A673 (cell line): ENCODE measurements at regions not wholly inside any gene's neighbourhood (a gene's known extent, or its start where the extent isn't known, plus 50 kb on each side); places are given as distances from the start of the nearest gene placed in this dataset.

ENCODE experiments used
- BruUV-seq: library from RNA; stranded (reverse); fragments of 400-500 nt; replicated peaks from 2 replicates; lab custom pipeline; 2021; lab: Mats Ljungman, UMichigan
- CTCF ChIA-PET: fragments of 300-600 bp; sonication (Branson Sonifier 250); formaldehyde crosslinking; loops from one replicate; lab custom pipeline; 2022; ENCODE audit warnings: antibody characterized with exemption; lab: Charles Lee
- POLR2A ChIA-PET: fragments of 300-600 bp; sonication (Branson Sonifier 250); formaldehyde crosslinking; loops from one replicate; lab custom pipeline; 2022; ENCODE audit warnings: antibody characterized with exemption; ENCODE audit not compliant: low non-redundant PET; lab: Charles Lee
- DNase-seq: peaks from one replicate; pipeline ENCODE4 v3.0.0-alpha.2; 2015; ENCODE audit warnings: low spot score
- H3K27ac ChIP-seq: fragments of 200-600 bp; sonication (generic); 2 replicates; pipeline ENCODE4 v1.5.1; 2016; ENCODE audit warnings: mixed run types, low read depth, mild to moderate bottlenecking, mixed read lengths, antibody characterized with exemption, low read length; ENCODE audit not compliant: poor library complexity, severe bottlenecking
- H3K27me3 ChIP-seq: fragments of 200-600 bp; sonication (generic); replicated peaks from 2 replicates; pipeline ENCODE4 v1.6.1; 2017; ENCODE audit warnings: mixed run types, low read depth, mild to moderate bottlenecking, mixed read lengths, antibody characterized with exemption, low read length; ENCODE audit not compliant: insufficient read depth, poor library complexity
- H3K36me3 ChIP-seq: fragments of 200-600 bp; sonication (generic); 2 replicates; pipeline ENCODE4 v1.6.1; 2016; ENCODE audit warnings: mixed run types, mild to moderate bottlenecking, mixed read lengths, antibody characterized with exemption, low read length; ENCODE audit not compliant: insufficient read depth, poor library complexity, severe bottlenecking
- H3K4me1 ChIP-seq: fragments of 200-600 bp; sonication (generic); 2 replicates; pipeline ENCODE4 v1.6.1; 2017; ENCODE audit warnings: mixed run types, mild to moderate bottlenecking, mixed read lengths, antibody characterized with exemption, low read length; ENCODE audit not compliant: insufficient read depth, poor library complexity, severe bottlenecking
- H3K4me3 ChIP-seq: fragments of 200-600 bp; sonication (generic); 2 replicates; pipeline ENCODE4 v1.5.1; 2016; ENCODE audit warnings: low read depth, mixed run types, mild to moderate bottlenecking, mixed read lengths, low read length; ENCODE audit not compliant: poor library complexity, severe bottlenecking
- H3K9me3 ChIP-seq: fragments of 200-600 bp; sonication (generic); 2 replicates; pipeline ENCODE4 v1.6.1; 2016; ENCODE audit warnings: mixed run types, low read depth, mild to moderate bottlenecking, mixed read lengths, antibody characterized with exemption, low read length; ENCODE audit not compliant: poor library complexity, severe bottlenecking
- EZH2 ChIP-seq: fragments of 200-600 bp; sonication (generic); IDR thresholded peaks from 2 replicates; pipeline ENCODE4 v1.6.1; 2017; ENCODE audit warnings: borderline replicate concordance, low read depth, mild to moderate bottlenecking, mixed read lengths, antibody characterized with exemption, low read length; ENCODE audit not compliant: poor library complexity, severe bottlenecking
- intact Hi-C: fragments of 100-400 bp; cut with micrococcal nuclease; formaldehyde crosslinking; loops from one replicate; pipeline ENCODE4 v1.10.0; 2022; ENCODE audit not compliant: unreplicated experiment
- TF ChIP-seq, protein P1 (sequence below): fragments of 300-800, 200-600 bp; sonication (generic); conservative IDR thresholded peaks from 2 replicates; pipeline ENCODE4 v1.5.1; 2017; ENCODE audit warnings: low read depth, mild to moderate bottlenecking, antibody characterized with exemption, low read length, moderate library complexity, mixed read lengths

DNA sequence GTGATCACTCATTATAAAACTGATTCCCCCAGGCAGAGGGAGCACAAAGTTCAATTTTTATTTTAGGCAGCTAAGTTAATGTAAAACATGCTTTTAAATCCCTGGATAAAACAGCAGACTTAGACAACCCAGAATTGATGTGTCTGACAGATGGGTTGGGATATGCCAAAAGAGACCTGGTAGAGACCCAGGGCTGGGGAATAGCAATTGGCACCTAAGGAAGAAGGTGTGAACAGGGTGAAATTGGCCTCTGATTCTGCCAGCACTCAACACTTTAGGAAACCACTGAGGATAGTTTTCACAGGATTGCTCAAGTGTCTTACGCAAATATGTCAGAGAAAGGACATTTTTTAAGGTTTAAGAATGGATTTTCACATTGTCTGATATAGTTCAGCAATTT is 938.2 kb upstream of the CDH8 start:
- ChIA-PET CTCF (no interaction called here), POLR2A (no interaction called here)
- no peaks in the 10 kb centered on the region for H3K4me1 ChIP-seq
- H3K4me3 ChIP-seq, result no peak overlapping the region
- TF ChIP-seq, protein P1, sequence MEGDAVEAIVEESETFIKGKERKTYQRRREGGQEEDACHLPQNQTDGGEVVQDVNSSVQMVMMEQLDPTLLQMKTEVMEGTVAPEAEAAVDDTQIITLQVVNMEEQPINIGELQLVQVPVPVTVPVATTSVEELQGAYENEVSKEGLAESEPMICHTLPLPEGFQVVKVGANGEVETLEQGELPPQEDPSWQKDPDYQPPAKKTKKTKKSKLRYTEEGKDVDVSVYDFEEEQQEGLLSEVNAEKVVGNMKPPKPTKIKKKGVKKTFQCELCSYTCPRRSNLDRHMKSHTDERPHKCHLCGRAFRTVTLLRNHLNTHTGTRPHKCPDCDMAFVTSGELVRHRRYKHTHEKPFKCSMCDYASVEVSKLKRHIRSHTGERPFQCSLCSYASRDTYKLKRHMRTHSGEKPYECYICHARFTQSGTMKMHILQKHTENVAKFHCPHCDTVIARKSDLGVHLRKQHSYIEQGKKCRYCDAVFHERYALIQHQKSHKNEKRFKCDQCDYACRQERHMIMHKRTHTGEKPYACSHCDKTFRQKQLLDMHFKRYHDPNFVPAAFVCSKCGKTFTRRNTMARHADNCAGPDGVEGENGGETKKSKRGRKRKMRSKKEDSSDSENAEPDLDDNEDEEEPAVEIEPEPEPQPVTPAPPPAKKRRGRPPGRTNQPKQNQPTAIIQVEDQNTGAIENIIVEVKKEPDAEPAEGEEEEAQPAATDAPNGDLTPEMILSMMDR, result no peak
- TF ChIP-seq EZH2, result no peak
- H3K27me3 ChIP-seq, result no peaks in the 10 kb centered on the region
- H3K9me3 ChIP-seq, result no peaks in the 10 kb centered on the region
- DNase-seq, result no peak
- intact Hi-C loops, result no loop called here
- BruUV-seq, result no TSS peak
- H3K27ac ChIP-seq, result no peak overlapping the region
- H3K36me3 ChIP-seq, result no peaks in the 10 kb centered on the region

DNA sequence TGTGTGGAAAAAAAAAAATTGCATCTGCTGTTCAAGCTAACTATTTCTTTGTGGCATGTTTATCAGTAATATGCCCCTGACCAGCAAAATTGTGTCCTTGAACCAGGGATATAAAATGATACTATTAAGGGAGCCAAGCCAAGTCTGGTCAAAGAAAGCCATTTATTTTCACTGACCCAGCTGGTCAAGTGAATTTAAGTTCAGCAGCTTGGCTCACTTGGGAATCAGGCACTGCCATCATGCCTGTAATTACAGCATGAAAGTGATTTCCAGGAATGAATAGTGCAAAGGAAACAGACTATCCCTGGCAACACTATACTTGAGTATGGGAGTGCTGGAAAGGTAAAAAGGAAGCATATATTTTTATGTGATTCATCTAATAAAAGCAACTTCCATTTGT is 934.6 kb upstream of the CDH8 start:
- no peak for DNase-seq
- Histone ChIP-seq H3K36me3 (no peaks in the 10 kb centered on the region), H3K27ac (no peak overlapping the region), H3K9me3 (no peaks in the 10 kb centered on the region), H3K4me3 (no peak overlapping the region), H3K4me1 (no peaks in the 10 kb centered on the region), H3K27me3 (no peaks in the 10 kb centered on the region)
- no peak for TF ChIP-seq EZH2
- TF ChIP-seq, protein P1, result no peak
- POLR2A ChIA-PET, result no interaction called here
- CTCF ChIA-PET, result no interaction called here
- intact Hi-C loops, result no loop called here
- BruUV-seq, result no TSS peak

DNA sequence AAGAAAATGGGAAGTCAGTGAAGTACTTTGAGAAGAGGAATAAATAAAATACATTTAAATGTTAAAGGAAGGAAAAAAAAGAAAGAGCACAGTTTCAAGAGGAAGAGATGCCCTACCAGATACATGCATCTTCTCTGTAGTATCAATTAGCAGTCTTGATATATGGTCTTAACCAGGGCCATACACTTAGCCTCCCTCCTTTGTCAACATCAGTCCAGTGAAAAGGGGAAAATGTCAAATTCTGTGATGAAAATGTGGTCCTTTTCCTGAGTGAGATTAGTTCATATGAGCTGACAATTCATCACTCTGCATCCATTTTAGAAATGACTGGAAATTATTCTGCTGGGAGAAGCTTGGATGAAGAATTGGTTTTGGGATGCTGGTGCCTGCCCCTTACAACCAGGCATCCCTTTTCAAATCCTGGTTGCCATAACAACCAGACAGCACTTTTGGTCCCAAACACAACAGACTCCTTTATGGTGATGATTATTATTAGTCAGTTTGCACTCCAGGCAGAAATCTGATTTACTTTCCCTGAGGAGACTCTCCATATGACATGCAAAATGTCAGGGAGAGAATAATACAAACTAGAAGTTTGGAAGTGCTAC is 933.6 kb upstream of the CDH8 start:
- CTCF ChIA-PET, result no interaction called here

More for the DNA sequence above, 933.6 kb upstream of the CDH8 start:
- Histone ChIP-seq H3K9me3 (no peaks in the 10 kb centered on the region), H3K4me3 (no peak overlapping the region), H3K27ac (no peak overlapping the region), H3K36me3 (no peaks in the 10 kb centered on the region), H3K4me1 (no peaks in the 10 kb centered on the region), H3K27me3 (no peaks in the 10 kb centered on the region)
- intact Hi-C loops, result no loop called here
- TF ChIP-seq, protein P1, result no peak
- TF ChIP-seq EZH2, result no peak
- POLR2A ChIA-PET, result no interaction called here
- BruUV-seq, result no TSS peak
- DNase-seq, result no peak
